IPS-18a (cell line): ENCODE measurements at regions not wholly inside any gene's neighbourhood (a gene's known extent, or its start where the extent isn't known, plus 50 kb on each side); places are given as distances from the start of the nearest gene placed in this dataset.

Source experiments
- H3K27ac ChIP-seq: one replicate; pipeline ENCODE4 v1.5.1; 2013; ENCODE audit warnings: low read length
- H3K27me3 ChIP-seq: one replicate; pipeline ENCODE4 v1.6.1; 2013; ENCODE audit warnings: mild to moderate bottlenecking, low read length; ENCODE audit not compliant: control insufficient read depth, insufficient read depth
- H3K36me3 ChIP-seq: one replicate; pipeline ENCODE4 v1.6.1; 2013; ENCODE audit warnings: low read depth, low read length; ENCODE audit not compliant: control insufficient read depth
- H3K4me1 ChIP-seq: one replicate; pipeline ENCODE4 v1.6.1; 2013; ENCODE audit warnings: low read depth, low read length; ENCODE audit not compliant: control insufficient read depth
- H3K4me3 ChIP-seq: one replicate; pipeline ENCODE4 v1.5.1; 2013; ENCODE audit warnings: low read length
- H3K9ac ChIP-seq: one replicate; pipeline ENCODE4 v1.6.1; 2013; ENCODE audit warnings: mild to moderate bottlenecking, low read length, moderate library complexity
- H3K9me3 ChIP-seq: one replicate; pipeline ENCODE4 v1.6.1; 2013; ENCODE audit warnings: low read depth, low read length; ENCODE audit not compliant: control insufficient read depth

DNA sequence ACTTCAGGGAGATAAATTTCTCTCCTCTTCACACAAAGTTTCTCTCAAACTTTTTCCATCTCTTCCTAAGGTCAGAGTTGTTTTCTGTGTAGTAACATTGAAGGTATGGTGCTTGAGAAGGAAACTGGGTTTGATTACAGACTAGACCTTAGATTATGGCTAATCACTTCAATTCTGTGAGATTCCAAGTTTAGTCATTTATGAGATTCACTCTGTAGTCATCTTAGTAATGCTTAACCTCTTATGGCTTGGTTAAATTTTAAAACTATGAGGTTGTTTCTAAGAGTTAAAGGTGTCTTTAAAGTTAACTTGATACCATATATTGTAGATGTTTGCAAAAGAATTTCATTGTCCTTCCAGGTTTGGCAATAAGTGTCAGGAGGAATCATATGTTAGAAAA is 1092.2 kb downstream of the KCNT2 start:
- no peaks in the 10 kb centered on the region for H3K27me3 ChIP-seq
- no peaks in the 10 kb centered on the region for H3K9me3 ChIP-seq
- H3K4me3 ChIP-seq, result no peak overlapping the region
- H3K27ac ChIP-seq, result no peak overlapping the region
- no peaks in the 10 kb centered on the region for H3K4me1 ChIP-seq
- no peak overlapping the region for H3K9ac ChIP-seq
- H3K36me3 ChIP-seq, result no peaks in the 10 kb centered on the region

DNA sequence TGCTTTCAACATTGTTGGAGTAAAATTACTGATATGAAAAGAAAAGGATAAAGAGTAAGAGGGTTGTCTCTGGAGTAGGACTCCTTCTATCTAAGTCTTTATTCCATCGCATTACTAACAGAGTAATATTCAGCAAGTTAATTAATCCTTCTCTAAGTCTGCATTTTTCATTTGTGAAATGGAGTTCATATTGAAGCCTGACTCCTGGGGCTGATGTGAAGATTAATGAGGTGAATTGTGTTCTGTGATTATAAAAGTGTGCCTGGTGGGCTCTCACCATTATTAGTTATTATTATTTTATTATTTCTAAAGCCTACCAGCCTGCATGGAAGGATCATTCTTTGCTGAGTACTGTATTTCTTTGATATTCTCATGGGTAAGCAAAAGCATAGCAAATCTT is 1096.7 kb downstream of the KCNT2 start:
- Histone ChIP-seq H3K27ac (no peak overlapping the region), H3K36me3 (no peaks in the 10 kb centered on the region), H3K4me1 (no peaks in the 10 kb centered on the region), H3K9me3 (no peaks in the 10 kb centered on the region), H3K27me3 (no peaks in the 10 kb centered on the region), H3K4me3 (no peak overlapping the region), H3K9ac (no peak overlapping the region)

DNA sequence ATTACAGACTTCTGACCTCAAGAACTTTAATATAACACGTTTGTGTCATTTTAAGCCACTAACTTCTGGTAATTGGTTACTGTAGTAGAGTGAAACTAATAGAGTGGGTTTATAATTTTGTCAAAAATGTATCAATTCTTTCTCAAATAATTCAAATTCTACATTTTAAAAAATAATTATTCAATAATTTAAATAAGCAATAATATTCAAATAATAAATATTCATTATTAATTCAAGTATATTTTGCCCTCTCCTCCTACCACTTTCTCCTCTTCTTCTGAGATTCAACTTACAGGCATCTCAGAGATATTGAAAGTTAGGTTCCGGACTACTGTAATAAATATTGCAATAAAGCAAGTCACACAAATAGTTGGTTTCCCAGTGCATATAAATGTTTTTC is 1107.1 kb downstream of the KCNT2 start:
- Histone ChIP-seq H3K27me3 (no peaks in the 10 kb centered on the region), H3K4me1 (no peaks in the 10 kb centered on the region), H3K4me3 (no peak overlapping the region), H3K9me3 (peaks cover 4% of the 10 kb centered on the region), H3K36me3 (no peaks in the 10 kb centered on the region), H3K9ac (no peak overlapping the region), H3K27ac (no peak overlapping the region)

DNA sequence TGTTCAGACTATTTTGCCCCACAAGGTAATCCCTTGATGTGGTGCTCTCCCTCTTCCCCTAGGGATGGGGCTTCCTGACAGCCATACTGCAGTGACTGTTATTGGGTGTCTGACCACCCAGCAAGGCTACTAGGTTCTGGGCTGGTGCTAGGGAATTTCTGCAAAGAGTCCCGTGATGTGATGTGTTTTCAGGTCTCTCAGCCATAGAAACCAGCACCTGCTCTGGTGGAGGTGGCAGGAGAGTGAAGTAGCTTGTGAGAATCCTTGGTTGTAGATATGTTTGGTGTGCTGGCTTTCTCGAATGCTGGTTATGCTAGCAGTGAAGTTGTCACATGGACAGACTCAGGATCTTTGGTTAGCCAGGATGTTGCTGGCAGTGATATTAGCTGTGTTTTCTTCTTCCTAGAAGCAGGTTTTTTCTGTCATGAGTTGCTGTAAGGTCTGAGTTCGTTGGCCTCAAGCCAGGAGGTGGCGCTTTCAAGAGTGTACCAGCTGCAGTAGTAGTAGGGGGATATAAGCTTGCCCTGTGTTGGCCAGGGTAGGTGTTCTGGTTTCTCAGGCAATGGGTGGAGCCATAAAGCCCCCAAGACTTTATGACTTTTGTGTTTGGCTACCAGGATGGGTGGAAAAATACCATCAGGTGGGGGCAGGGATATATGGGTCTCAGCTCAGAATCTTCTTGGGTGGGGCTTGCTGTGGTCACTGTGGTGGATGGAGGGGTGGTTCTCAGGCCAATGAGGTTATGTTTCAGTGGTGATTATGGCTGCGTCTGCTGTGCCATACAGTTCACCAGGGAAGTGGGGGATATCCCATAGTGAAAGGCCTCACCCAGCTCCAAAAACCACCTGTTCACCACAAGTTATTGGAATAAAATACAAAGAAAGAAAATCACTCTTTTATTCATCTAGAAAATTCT is 1112.3 kb downstream of the KCNT2 start:
- Histone ChIP-seq H3K9ac (no peak overlapping the region), H3K36me3 (no peaks in the 10 kb centered on the region), H3K9me3 (no peaks in the 10 kb centered on the region), H3K27ac (no peak overlapping the region), H3K4me3 (no peak overlapping the region), H3K4me1 (no peaks in the 10 kb centered on the region), H3K27me3 (no peaks in the 10 kb centered on the region)

- H3K27me3 ChIP-seq, result no peaks in the 10 kb centered on the region
- no peak overlapping the region for H3K27ac ChIP-seq
- H3K36me3 ChIP-seq, result no peaks in the 10 kb centered on the region
- H3K9me3 ChIP-seq, result no peaks in the 10 kb centered on the region
- H3K4me3 ChIP-seq, result no peak overlapping the region
- H3K4me1 ChIP-seq, result peaks cover 4% of the 10 kb centered on the region
- no peak overlapping the region for H3K9ac ChIP-seq
Observed at GRCh38 chr1:195482137-195482536, 1126.1 kb downstream of the KCNT2 start.

DNA sequence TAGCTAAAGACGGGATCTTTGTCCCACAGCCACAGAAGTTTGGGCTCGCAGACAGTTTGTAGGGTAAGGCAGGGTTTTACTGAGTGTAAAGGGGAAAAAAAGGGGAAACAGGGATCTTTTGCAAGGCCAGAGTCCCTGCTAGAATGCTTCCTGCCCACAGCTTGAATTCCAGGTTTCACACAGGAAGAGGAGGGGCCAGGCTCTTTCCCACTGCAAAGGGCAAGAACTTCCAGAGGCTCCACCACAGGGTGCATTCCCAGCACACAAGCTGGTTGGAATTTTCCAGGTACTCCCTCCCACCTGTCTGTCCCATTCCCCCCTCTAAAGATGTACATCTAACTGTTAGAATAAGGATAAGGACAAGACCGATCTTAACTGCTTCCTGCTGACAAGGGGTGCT is 1126.9 kb downstream of the KCNT2 start:
- no peak overlapping the region for H3K9ac ChIP-seq
- H3K9me3 ChIP-seq, result no peaks in the 10 kb centered on the region
- H3K27ac ChIP-seq, result no peak overlapping the region
- H3K4me1 ChIP-seq, result peaks cover 4% of the 10 kb centered on the region
- no peak overlapping the region for H3K4me3 ChIP-seq
- H3K27me3 ChIP-seq, result no peaks in the 10 kb centered on the region
- no peaks in the 10 kb centered on the region for H3K36me3 ChIP-seq

- peaks cover 3% of the 10 kb centered on the region for H3K9me3 ChIP-seq
- no peak overlapping the region for H3K9ac ChIP-seq
- no peaks in the 10 kb centered on the region for H3K4me1 ChIP-seq
- no peaks in the 10 kb centered on the region for H3K36me3 ChIP-seq
- H3K27ac ChIP-seq, result no peak overlapping the region
- H3K4me3 ChIP-seq, result no peak overlapping the region
- H3K27me3 ChIP-seq, result no peaks in the 10 kb centered on the region
Observed at GRCh38 chr1:195475568-195475967, 1132.7 kb downstream of the KCNT2 start.

- no peak overlapping the region for H3K4me3 ChIP-seq
- no peaks in the 10 kb centered on the region for H3K4me1 ChIP-seq
- H3K27ac ChIP-seq, result no peak overlapping the region
- peaks cover 3% of the 10 kb centered on the region for H3K9me3 ChIP-seq
- H3K9ac ChIP-seq, result no peak overlapping the region
- H3K36me3 ChIP-seq, result no peaks in the 10 kb centered on the region
- H3K27me3 ChIP-seq, result no peaks in the 10 kb centered on the region
Observed at GRCh38 chr1:195472291-195472690, 1135.9 kb downstream of the KCNT2 start.

GRCh38 chr1:195466639-195467038 is 1141.6 kb downstream of the KCNT2 start:
- H3K9me3 ChIP-seq, result no peaks in the 10 kb centered on the region
- H3K4me1 ChIP-seq, result no peaks in the 10 kb centered on the region
- H3K4me3 ChIP-seq, result no peak overlapping the region
- H3K36me3 ChIP-seq, result no peaks in the 10 kb centered on the region
- H3K9ac ChIP-seq, result no peak overlapping the region
- no peaks in the 10 kb centered on the region for H3K27me3 ChIP-seq
- H3K27ac ChIP-seq, result no peak overlapping the region

- Histone ChIP-seq H3K4me1 (no peaks in the 10 kb centered on the region), H3K9me3 (no peaks in the 10 kb centered on the region), H3K36me3 (no peaks in the 10 kb centered on the region), H3K9ac (no peak overlapping the region), H3K27ac (no peak overlapping the region), H3K27me3 (no peaks in the 10 kb centered on the region), H3K4me3 (no peak overlapping the region)
Observed at GRCh38 chr1:195462646-195463045, 1145.6 kb downstream of the KCNT2 start.

DNA sequence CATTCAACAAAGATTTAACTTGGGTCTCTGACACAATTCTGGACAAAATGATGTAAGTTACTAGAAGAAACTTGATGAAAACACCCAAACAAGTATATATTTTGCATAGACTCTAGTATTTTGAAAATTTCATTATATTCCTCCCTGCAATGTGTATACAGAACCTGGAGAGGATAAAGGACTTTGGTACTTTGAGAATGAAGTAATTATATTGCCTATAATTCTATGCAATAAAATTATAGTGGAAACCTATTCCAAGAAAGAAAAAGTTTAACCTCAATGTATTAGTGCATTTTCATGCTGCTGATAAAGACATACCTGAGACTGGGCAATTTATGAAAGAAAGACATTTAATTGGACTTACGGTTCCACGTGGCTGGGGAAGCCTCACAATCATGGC is 1146.1 kb downstream of the KCNT2 start:
- no peaks in the 10 kb centered on the region for H3K27me3 ChIP-seq
- no peaks in the 10 kb centered on the region for H3K36me3 ChIP-seq
- H3K27ac ChIP-seq, result no peak overlapping the region
- no peak overlapping the region for H3K4me3 ChIP-seq
- H3K9ac ChIP-seq, result no peak overlapping the region
- H3K9me3 ChIP-seq, result no peaks in the 10 kb centered on the region
- H3K4me1 ChIP-seq, result no peaks in the 10 kb centered on the region

GRCh38 chr1:195458365-195458764 is 1149.9 kb downstream of the KCNT2 start:
- no peaks in the 10 kb centered on the region for H3K9me3 ChIP-seq
- no peaks in the 10 kb centered on the region for H3K27me3 ChIP-seq
- no peaks in the 10 kb centered on the region for H3K36me3 ChIP-seq
- no peak overlapping the region for H3K27ac ChIP-seq
- no peak overlapping the region for H3K9ac ChIP-seq
- no peak overlapping the region for H3K4me3 ChIP-seq
- no peaks in the 10 kb centered on the region for H3K4me1 ChIP-seq
